Heart left ventricle (tissue), 16 donors: ENCODE measurements at regions not wholly inside any gene's neighbourhood (a gene's known extent, or its start where the extent isn't known, plus 50 kb on each side); places are given as distances from the start of the nearest gene placed in this dataset.
A peak's percentile ranks its signal among the peaks of the same experiment; 100 is the strongest.

ENCODE experiments used
- ATAC-seq, 4 donors: fragments of 200-7000 bp; cut with Tn5 transposase; one replicate each; pipeline ENCODE4 v1.9.1; 2020 to 2022; ENCODE audit warnings: moderate library complexity in 4 of 4, mild to moderate bottlenecking in 3 of 4, moderate number of reproducible peaks in 1 of 4
- DNase-seq, 5 donors: peaks; one replicate each; pipeline ENCODE4 v3.0.0-alpha.2; 2020
- H3K27ac ChIP-seq, 12 donors: fragments of 200-600 bp; sonication (generic) in 4 of 12; one replicate each; pipeline versions ENCODE4 v1.5.0 to v1.8.0; 2016 to 2022; ENCODE audit warnings: mild to moderate bottlenecking in 2 of 12
- H3K27me3 ChIP-seq, 9 donors: fragments of 200-600 bp; sonication (generic) in 2 of 9; one replicate each; pipeline versions ENCODE4 v1.5.1 to v1.8.0; 2016 to 2022; ENCODE audit warnings: mild to moderate bottlenecking in 3 of 9
- H3K36me3 ChIP-seq, 9 donors: fragments of 200-600 bp; sonication (generic) in 2 of 9; one replicate each; pipeline versions ENCODE4 v1.5.0 to v1.8.0; 2018 to 2022; ENCODE audit warnings: mild to moderate bottlenecking in 2 of 9
- H3K4me1 ChIP-seq, 12 donors: fragments of 200-600 bp; sonication (generic) in 4 of 12; one replicate each; pipeline versions ENCODE4 v1.5.0 to v1.8.0; 2016 to 2022; ENCODE audit warnings: mild to moderate bottlenecking in 3 of 12
- H3K4me3 ChIP-seq, 12 donors: fragments of 200-600 bp; sonication (generic) in 4 of 12; one replicate each; pipeline versions ENCODE4 v1.5.0 to v1.8.0; 2017 to 2022; ENCODE audit warnings: mild to moderate bottlenecking in 9 of 12, moderate library complexity in 4 of 12
- H3K9me3 ChIP-seq, 12 donors: fragments of 200-600 bp; sonication (generic) in 4 of 12; one replicate each; pipeline versions ENCODE4 v1.5.0 to v1.8.0; 2016 to 2022; ENCODE audit warnings: mild to moderate bottlenecking in 1 of 12
- POLR2A ChIP-seq, 2 donors: fragments of 450-650 bp; IDR thresholded peaks; one replicate each; pipeline ENCODE4 v1.6.1; 2017; ENCODE audit warnings: antibody characterized with exemption in 2 of 2, mild to moderate bottlenecking in 2 of 2, moderate library complexity in 2 of 2
- WGBS, 4 donors: extraction: QIAGEN DNeasy Blood & Tissue Kit in 2 of 4; methylation state at CpG; one replicate each; pipeline versions ENCODE4 v1.1.5 to v1.1.7; 2013 to 2018; 5-methylcytosine and 5-hydroxymethylcytosine counted together
- intact Hi-C, 10 donors: fragments of 100-400 bp; cut with DNase I; formaldehyde crosslinking; loops; one replicate each; pipeline versions ENCODE4 v1.11.1 to v1.14.2; 2022
- TF ChIP-seq, protein P1 (sequence below), 12 donors: fragments of 200-600 bp; sonication (generic) in 4 of 12; IDR thresholded peaks; one replicate each; pipeline versions ENCODE4 v1.5.0 to v1.8.0; 2018 to 2022; ENCODE audit warnings: antibody characterized with exemption in 12 of 12, mild to moderate bottlenecking in 5 of 12
- donor health status: ischemic (EF 13 %, LVEDD 7.1; RV severe dilation, severe dysfunction).
- donor health status: healthy with polysubstance abuse.
- donor health status: DM: no; HTN: yes; CAD: no.
- donor health status: DM: no; HTN: no; CAD: no.
- donor health status: ischemic (EF 25% LVEDD 6.9; RV normal size, moderate dysfunction).
- donor health status: ischemic (EF 25% LVEDD 5.7; RV mildly dilated, moderate dysfunction).
- donor health status: healthy.
- donor health status: DM: yes; HTN: yes; CAD: no.
- donor health status: ischemic (EF 35%, LVEDD 5.7; RV mildly dilated, moderate dysfunction).
- donor health status: nonischemic (EF 11% LVEDD 7.7; RV severe dilation, severe dysfunction).
- donor health status: DM: yes; HTN: yes; CAD: no.
- donor health status: PGD.
- donor health status: ischemic (EF 29% LVEDD 5.4; RV normal size, mild dysfunction).
- donor health status: nonischemic (EF 23%, LVEDD 6.1; RV moderate dilation, normal function).

- TF ChIP-seq, protein P1, sequence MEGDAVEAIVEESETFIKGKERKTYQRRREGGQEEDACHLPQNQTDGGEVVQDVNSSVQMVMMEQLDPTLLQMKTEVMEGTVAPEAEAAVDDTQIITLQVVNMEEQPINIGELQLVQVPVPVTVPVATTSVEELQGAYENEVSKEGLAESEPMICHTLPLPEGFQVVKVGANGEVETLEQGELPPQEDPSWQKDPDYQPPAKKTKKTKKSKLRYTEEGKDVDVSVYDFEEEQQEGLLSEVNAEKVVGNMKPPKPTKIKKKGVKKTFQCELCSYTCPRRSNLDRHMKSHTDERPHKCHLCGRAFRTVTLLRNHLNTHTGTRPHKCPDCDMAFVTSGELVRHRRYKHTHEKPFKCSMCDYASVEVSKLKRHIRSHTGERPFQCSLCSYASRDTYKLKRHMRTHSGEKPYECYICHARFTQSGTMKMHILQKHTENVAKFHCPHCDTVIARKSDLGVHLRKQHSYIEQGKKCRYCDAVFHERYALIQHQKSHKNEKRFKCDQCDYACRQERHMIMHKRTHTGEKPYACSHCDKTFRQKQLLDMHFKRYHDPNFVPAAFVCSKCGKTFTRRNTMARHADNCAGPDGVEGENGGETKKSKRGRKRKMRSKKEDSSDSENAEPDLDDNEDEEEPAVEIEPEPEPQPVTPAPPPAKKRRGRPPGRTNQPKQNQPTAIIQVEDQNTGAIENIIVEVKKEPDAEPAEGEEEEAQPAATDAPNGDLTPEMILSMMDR (IDR thresholded peaks at IDR 0.05) = no peak
- no peak for TF ChIP-seq POLR2A (IDR thresholded peaks at IDR 0.05)
- no peaks in the 10 kb centered on the region for H3K9me3 ChIP-seq
- WGBS, 4 donors = 54 to 66% (median 59%) methylated on average over 8 of the region's 8 CpGs
- no peaks in the 10 kb centered on the region for H3K36me3 ChIP-seq
- no peak overlapping the region for H3K27ac ChIP-seq
- no peak for DNase-seq
- H3K27me3 ChIP-seq = peaks cover 0 to 28% (median 0%) of the 10 kb centered on the region in 9 donors
- H3K4me3 ChIP-seq = no peak overlapping the region
- H3K4me1 ChIP-seq = peaks cover 0 to 4% (median 0%) of the 10 kb centered on the region in 12 donors
- no peak for ATAC-seq
- intact Hi-C loops = no loop called here
These were observed 105.9 kb upstream of the IGSF21 start for GRCh38 chr1:18001725-18002124.

DNA sequence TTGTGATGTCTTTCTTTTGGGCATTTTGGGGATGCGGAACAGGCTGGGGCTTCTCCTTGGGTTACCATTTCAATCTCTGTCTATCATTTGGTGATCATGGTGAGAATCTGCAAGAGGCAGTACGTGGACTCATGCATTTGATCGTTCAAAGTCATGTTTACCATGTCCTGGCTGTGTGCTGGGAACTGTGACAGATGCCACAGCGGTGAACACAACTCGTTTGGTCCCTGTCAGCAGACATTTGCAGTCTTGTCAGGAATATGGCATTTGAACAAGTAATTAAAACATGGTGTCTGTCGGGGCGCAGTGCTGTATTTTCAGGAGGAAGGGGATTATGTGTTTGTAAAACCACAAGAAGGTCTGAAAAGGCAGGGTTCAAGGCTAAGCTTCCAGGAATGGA, 103.3 kb upstream of the IGSF21 start:
- Histone ChIP-seq H3K4me3 (no peak overlapping the region), H3K9me3 (no peaks in the 10 kb centered on the region), H3K27me3 (peaks cover 0 to 37% (median 2%) of the 10 kb centered on the region in 9 donors), H3K4me1 (peaks cover 0 to 4% (median 0%) of the 10 kb centered on the region in 12 donors), H3K36me3 (no peaks in the 10 kb centered on the region), H3K27ac (no peak overlapping the region)
- WGBS, 4 donors = 76 to 84% (median 76%) methylated on average over 7 of the region's 7 CpGs
- DNase-seq (no peak), ATAC-seq (no peak)
- TF ChIP-seq, protein P1 (IDR thresholded peaks at IDR 0.05) = no peak
- TF ChIP-seq POLR2A (IDR thresholded peaks at IDR 0.05) = no peak
- intact Hi-C loops = no loop called here

DNA sequence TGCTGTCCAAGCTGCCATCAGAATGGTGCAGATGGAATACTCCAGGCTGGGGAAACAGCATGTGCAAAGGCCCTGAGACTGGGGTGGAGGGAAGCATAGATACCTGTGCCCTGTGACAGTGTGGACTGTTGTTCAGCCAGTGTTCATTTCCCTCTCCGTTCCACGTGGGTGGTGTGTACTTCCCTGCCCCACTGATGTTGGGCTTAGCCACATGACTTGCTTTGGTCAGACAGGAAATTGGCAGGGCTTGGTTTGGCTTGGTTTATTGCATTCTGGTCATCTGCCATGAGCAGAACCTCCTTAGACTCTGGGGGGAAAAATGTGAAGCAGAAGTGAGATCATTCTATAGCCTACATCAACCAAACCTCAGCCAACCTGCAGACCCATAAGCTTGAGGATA, 102.4 kb upstream of the IGSF21 start:
- TF ChIP-seq POLR2A (IDR thresholded peaks at IDR 0.05) = no peak
- TF ChIP-seq, protein P1 (IDR thresholded peaks at IDR 0.05) = no peak
- DNase-seq = no peak
- peaks cover 0 to 4% (median 0%) of the 10 kb centered on the region in 12 donors for H3K4me1 ChIP-seq
- H3K9me3 ChIP-seq = no peaks in the 10 kb centered on the region
- peaks cover 0 to 47% (median 6%) of the 10 kb centered on the region in 9 donors for H3K27me3 ChIP-seq
- no peak overlapping the region for H3K4me3 ChIP-seq
- intact Hi-C loops = no loop called here
- no peaks in the 10 kb centered on the region for H3K36me3 ChIP-seq
- H3K27ac ChIP-seq = no peak overlapping the region
- WGBS, 4 donors = 48 to 69% (median 52%) methylated on average over 2 of the region's 2 CpGs
- peak in 1 of 4 donors; percentile 35 for ATAC-seq

GRCh38 chr1:18007391-18008041, 100.1 kb upstream of the IGSF21 start:
- WGBS, 4 donors = 59 to 65% (median 60%) methylated on average over 8 to 14 of the region's 14 CpGs
- TF ChIP-seq, protein P1 (IDR thresholded peaks at IDR 0.05) = no peak
- TF ChIP-seq POLR2A (IDR thresholded peaks at IDR 0.05) = no peak
- Histone ChIP-seq H3K4me3 (no peak overlapping the region), H3K9me3 (no peaks in the 10 kb centered on the region), H3K27ac (no peak overlapping the region), H3K36me3 (no peaks in the 10 kb centered on the region), H3K27me3 (peaks cover 0 to 66% (median 6%) of the 10 kb centered on the region in 9 donors), H3K4me1 (no peaks in the 10 kb centered on the region)
- DNase-seq (no peak), ATAC-seq (no peak)
- intact Hi-C loops = no loop called here
